ENCODE measurements at regions not wholly inside any gene's neighbourhood (a gene's known extent, or its start where the extent isn't known, plus 50 kb on each side); places are given as distances from the start of the nearest gene placed in this dataset.

DNA sequence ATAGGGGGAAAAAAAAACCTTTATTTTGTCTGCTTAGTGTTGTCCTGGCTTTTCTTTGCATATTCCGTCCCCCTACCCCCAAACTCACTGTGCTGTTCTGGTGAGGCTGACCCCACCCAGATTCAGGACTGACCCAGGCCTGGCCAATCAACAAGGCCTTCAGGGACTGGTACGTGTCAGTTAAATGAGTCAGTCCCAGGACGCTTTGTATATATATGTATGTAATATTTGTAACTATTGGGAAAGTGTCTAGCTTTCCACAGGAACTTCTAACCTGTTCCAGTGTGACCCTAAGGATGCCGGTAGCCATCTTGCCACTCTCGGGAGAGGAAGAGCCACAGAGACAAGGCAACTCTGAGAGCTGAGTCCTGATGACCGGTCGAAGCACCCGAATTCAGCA lies 107.4 kb downstream of the VCPKMT start:
- Histone ChIP-seq H3K4me3 (no peak overlapping the region), H3K36me3 (replicated peaks in 1 of 2; ENCODE audit: insufficient read depth in 1 of 2, low read depth in 2 of 2) (no peaks in the 10 kb centered on the region), H3K9me3 (no peaks in the 10 kb centered on the region), H3K27me3 (no peaks in the 10 kb centered on the region), H3K27ac (no peak overlapping the region), H3K4me1 (peaks cover 4% of the 10 kb centered on the region)
- 78 to 81% methylated on average over 8 of the region's 8 CpGs for WGBS, 2 donors
- ATAC-seq = no peak
- TF ChIP-seq CTCF (IDR thresholded peaks at IDR 0.05) (no peak), POLR2A (IDR thresholded peaks at IDR 0.05) (no peak)
- intact Hi-C loops (cut with DNase I) = no loop called here
- DNase-seq = no peak

GRCh38 chr14:50010752-50011151 lies 105.6 kb downstream of the VCPKMT start:
- Histone ChIP-seq H3K4me3 (no peak overlapping the region), H3K4me1 (no peaks in the 10 kb centered on the region), H3K9me3 (no peaks in the 10 kb centered on the region), H3K36me3 (replicated peaks in 1 of 2; ENCODE audit: insufficient read depth in 1 of 2, low read depth in 2 of 2) (no peaks in the 10 kb centered on the region), H3K27ac (no peak overlapping the region), H3K27me3 (no peaks in the 10 kb centered on the region)
- TF ChIP-seq CTCF (IDR thresholded peaks at IDR 0.05) (no peak), POLR2A (IDR thresholded peaks at IDR 0.05) (no peak)
- WGBS, 2 donors = 67 to 83% methylated on average over 7 of the region's 7 CpGs
- no peak for ATAC-seq
- intact Hi-C loops (cut with DNase I) = no loop called here
- DNase-seq = no peak

DNA sequence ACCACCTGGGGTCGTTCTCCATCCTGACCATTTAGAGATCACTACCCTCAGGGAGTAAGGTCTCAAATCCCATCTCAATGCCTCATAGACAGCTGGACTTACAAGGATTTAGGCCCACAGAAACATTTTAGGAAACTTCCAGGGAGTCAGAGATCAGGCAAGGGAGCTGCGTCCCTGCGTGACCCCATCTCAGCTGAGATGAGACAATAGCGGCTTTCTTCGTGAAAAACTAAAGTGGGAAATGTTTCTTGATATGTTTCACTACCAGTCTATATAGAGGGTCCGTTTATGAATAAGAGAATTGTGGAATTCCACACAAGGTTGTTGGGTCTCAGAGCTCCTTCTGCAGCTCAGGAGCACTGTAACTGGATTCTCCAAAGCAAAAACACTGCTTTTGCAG lies 105.1 kb downstream of the VCPKMT start:
- Histone ChIP-seq H3K9me3 (no peaks in the 10 kb centered on the region), H3K4me3 (no peak overlapping the region), H3K27me3 (no peaks in the 10 kb centered on the region), H3K36me3 (replicated peaks in 1 of 2; ENCODE audit: insufficient read depth in 1 of 2, low read depth in 2 of 2) (no peaks in the 10 kb centered on the region), H3K27ac (no peak overlapping the region), H3K4me1 (no peaks in the 10 kb centered on the region)
- no peak for ATAC-seq
- 78 to 84% methylated on average over 6 of the region's 6 CpGs for WGBS, 2 donors
- no peak for DNase-seq
- TF ChIP-seq POLR2A (IDR thresholded peaks at IDR 0.05) (no peak), CTCF (IDR thresholded peaks at IDR 0.05) (no peak)
- intact Hi-C loops (cut with DNase I) = no loop called here

GRCh38 chr14:50012644-50013043 lies 103.7 kb downstream of the VCPKMT start:
- no peaks in the 10 kb centered on the region for H3K36me3 ChIP-seq (replicated peaks in 1 of 2; ENCODE audit: insufficient read depth in 1 of 2, low read depth in 2 of 2)
- no peak for DNase-seq
- intact Hi-C loops (cut with DNase I) = no loop called here
- H3K4me1 ChIP-seq = peaks cover under 1% of the 10 kb centered on the region
- ATAC-seq = no peak
- H3K4me3 ChIP-seq = no peak overlapping the region
- H3K27ac ChIP-seq = peak overlapping the region in 1 of 4 donors; percentile 67
- H3K9me3 ChIP-seq = no peaks in the 10 kb centered on the region
- H3K27me3 ChIP-seq = no peaks in the 10 kb centered on the region
- no peak for TF ChIP-seq CTCF (IDR thresholded peaks at IDR 0.05)
- no peak for TF ChIP-seq POLR2A (IDR thresholded peaks at IDR 0.05)

DNA sequence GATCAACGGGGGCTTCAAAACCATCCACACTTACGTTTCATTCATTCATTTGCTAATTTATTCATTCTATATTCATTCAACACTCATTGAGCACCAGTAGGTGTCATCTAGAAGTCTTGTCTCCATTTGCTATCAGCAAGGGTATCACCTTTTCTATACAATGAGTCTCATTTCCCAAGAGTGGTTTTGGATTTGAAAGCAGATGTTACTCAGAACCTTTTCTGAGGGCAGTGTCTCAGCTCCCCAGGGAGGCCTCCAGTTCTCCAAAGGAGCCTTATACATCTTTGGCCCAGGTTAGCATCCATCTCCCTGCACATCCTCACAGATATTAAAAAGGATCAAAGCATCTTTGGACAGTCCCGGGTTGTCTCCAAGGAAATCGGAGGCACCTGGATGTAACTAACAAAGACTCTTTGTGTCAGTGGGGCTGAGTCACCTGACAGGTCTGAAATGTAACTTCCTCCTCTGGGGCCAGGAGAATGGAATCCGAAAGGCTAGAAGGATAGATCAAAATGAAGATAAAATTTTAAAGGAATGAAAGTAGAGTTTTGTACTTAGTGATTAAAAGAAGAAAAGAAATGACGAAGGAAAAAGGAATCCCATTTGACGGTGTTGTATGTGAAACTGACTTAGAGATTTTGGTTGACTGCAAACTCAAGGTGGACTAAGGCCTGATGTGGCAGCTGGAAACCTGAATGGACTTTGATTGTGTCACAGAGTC lies 103.0 kb downstream of the VCPKMT start:
- no peak for TF ChIP-seq POLR2A (IDR thresholded peaks at IDR 0.05)
- no peak for TF ChIP-seq CTCF (IDR thresholded peaks at IDR 0.05)
- peak in 2 of 4 donors; percentile 21 to 45 for DNase-seq
- H3K27me3 ChIP-seq = no peaks in the 10 kb centered on the region
- peak overlapping the region in 3 of 4 donors; percentile 35 to 75 (median 67) for H3K27ac ChIP-seq
- WGBS, 2 donors = 50 to 59% methylated on average over 7 of the region's 7 CpGs
- H3K36me3 ChIP-seq (replicated peaks in 1 of 2; ENCODE audit: insufficient read depth in 1 of 2, low read depth in 2 of 2) = no peaks in the 10 kb centered on the region
- peak; percentile 72 for ATAC-seq
- H3K4me1 ChIP-seq = peaks cover 8% of the 10 kb centered on the region
- intact Hi-C loops (cut with DNase I) = no loop called here
- no peaks in the 10 kb centered on the region for H3K9me3 ChIP-seq
- H3K4me3 ChIP-seq = no peak overlapping the region

Data from body of pancreas (tissue), 4 donors.